Osteocyte (in vitro differentiated cells): ENCODE measurements at regions not wholly inside any gene's neighbourhood (a gene's known extent, or its start where the extent isn't known, plus 50 kb on each side); places are given as distances from the start of the nearest gene placed in this dataset.

ENCODE experiments used
- DNase-seq: peaks from one replicate; pipeline ENCODE4 v3.0.0; 2021; ENCODE audit warnings: mixed read lengths; ENCODE audit not compliant: unreplicated experiment; ENCODE audit errors: extremely low spot score
- H3K27ac Mint-ChIP-seq: one replicate; pipeline ENCODE4 v1.8.0; 2021; ENCODE audit warnings: mild to moderate bottlenecking, mixed read lengths; ENCODE audit not compliant: unreplicated experiment
- H3K27me3 Mint-ChIP-seq: one replicate; pipeline ENCODE4 v1.8.0; 2021; ENCODE audit warnings: mixed read lengths; ENCODE audit not compliant: unreplicated experiment
- H3K36me3 Mint-ChIP-seq: one replicate; pipeline ENCODE4 v1.8.0; 2021; ENCODE audit warnings: mixed read lengths; ENCODE audit not compliant: unreplicated experiment
- H3K4me1 Mint-ChIP-seq: one replicate; pipeline ENCODE4 v1.8.0; 2021; ENCODE audit warnings: mixed read lengths; ENCODE audit not compliant: unreplicated experiment
- H3K4me3 Mint-ChIP-seq: one replicate; pipeline ENCODE4 v1.8.0; 2021; ENCODE audit warnings: mild to moderate bottlenecking, moderate library complexity, mixed read lengths; ENCODE audit not compliant: unreplicated experiment
- H3K9me3 Mint-ChIP-seq: one replicate; pipeline ENCODE4 v1.8.0; 2021; ENCODE audit warnings: mixed read lengths; ENCODE audit not compliant: unreplicated experiment
- CTCF ChIP-seq: fragments of 200-600 bp; sonication (generic); IDR thresholded peaks from 2 replicates; pipeline ENCODE4 v1.5.0; 2021; ENCODE audit warnings: antibody characterized with exemption, mild to moderate bottlenecking, moderate library complexity

DNA sequence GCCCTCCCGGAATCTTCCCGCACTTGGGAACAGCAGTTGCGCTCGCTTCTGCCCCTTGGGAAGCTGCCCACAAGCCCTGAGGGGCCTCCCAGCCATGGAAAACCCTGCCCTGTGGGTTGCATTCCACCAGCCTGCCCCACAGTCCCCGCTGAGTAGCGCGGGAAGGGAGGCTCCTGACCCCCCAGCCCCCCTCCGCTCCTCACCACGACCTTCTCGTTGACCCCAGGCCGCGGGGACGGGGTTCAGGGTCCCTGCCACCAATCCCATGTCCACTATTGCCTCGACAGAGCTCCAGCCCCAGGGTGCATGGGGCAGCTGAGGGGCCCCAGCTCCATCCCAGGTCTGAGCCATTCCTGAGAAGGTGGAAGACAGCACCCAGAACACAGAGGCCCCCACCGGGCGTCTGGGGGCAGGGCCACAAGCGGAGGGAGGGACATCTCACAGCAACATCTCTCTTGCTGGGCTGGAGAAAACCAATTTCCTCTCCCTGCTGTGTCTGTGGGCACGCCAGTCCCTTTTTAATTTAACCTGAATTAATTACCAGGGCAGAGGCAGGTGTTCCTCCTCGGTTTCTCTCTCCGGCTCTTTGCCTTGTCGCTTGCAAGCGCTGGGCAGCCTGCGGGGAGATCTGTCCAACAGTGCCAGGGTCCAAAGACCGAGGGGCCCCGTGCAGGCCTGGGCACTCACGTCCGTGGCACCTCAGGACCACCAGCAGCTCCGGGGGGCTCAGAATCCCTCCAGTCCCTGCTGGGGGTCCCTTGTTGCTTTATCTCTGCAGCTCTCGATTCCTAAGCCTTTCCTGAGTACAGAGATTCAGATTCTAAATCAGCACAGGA, 57.9 kb downstream of the FOXL3 start:
- no peaks in the 10 kb centered on the region for H3K36me3 Mint-ChIP-seq
- H3K9me3 Mint-ChIP-seq, result no peaks in the 10 kb centered on the region
- DNase-seq, result no peak
- no peak overlapping the region for H3K4me3 Mint-ChIP-seq
- H3K27ac Mint-ChIP-seq, result no peak overlapping the region
- no peaks in the 10 kb centered on the region for H3K4me1 Mint-ChIP-seq
- no peaks in the 10 kb centered on the region for H3K27me3 Mint-ChIP-seq
- no peak for TF ChIP-seq CTCF

DNA sequence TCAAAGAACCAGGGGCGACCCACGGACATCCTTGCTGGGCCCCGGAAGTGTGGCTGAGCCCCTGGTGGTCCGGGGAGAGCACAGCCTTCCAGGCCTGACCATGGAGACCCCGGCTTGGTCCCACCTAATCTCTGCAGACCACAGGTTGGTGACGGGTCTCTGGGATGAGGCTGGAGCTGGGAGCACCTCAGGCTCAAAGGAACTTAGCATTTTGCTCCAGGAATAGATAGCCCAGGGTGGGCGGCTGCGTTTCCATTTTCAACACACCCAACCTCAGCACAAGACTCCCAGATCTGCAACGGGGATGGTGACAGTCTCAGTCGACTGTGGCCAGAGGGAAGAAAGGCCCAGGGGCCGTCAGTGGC, 58.5 kb downstream of the FOXL3 start:
- H3K4me1 Mint-ChIP-seq, result no peaks in the 10 kb centered on the region
- no peak overlapping the region for H3K4me3 Mint-ChIP-seq
- H3K27ac Mint-ChIP-seq, result no peak overlapping the region
- H3K27me3 Mint-ChIP-seq, result no peaks in the 10 kb centered on the region
- DNase-seq, result no peak
- H3K9me3 Mint-ChIP-seq, result no peaks in the 10 kb centered on the region
- no peak for TF ChIP-seq CTCF
- no peaks in the 10 kb centered on the region for H3K36me3 Mint-ChIP-seq

DNA sequence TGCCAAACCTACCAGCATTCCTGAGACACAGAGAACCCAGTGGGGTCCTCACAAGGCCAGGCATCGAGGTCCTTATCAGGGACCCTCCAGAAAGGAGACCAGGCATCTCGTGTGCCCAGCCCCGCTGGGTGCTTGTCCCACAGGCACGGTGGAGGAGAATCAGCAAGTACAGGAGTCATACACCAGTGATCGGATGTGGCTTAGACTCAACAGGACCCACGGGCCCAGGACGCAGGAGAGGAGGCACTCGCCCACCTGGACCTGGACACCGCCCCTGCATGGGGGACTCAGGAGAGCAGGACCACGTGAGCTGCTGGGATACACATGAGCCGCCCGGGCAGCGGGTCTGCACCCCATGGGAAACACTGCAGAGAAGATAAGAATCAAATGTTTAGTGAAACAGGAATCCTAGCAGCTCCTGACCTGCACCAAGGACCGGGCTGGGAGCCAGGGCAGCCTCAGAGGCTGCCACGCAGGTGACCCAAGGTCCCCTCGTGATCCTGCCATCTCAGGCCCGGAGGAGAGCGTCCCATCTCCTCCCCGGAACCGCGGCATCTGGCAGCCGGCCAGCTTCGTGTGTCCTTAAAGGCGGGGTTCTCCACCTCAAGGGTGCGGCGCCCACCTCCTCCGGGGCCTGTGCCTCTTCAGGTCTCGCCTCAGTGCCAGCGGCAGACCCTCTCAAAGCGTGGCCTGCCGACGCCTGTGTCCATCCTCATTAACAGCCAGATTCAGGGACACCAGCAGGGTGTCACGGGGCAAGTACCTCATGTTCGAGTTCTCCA, 59.2 kb downstream of the FOXL3 start:
- DNase-seq, result no peak
- no peak overlapping the region for H3K27ac Mint-ChIP-seq
- H3K27me3 Mint-ChIP-seq, result no peaks in the 10 kb centered on the region
- peaks cover 1% of the 10 kb centered on the region for H3K4me1 Mint-ChIP-seq
- TF ChIP-seq CTCF, result no peak
- no peak overlapping the region for H3K4me3 Mint-ChIP-seq
- no peaks in the 10 kb centered on the region for H3K9me3 Mint-ChIP-seq
- H3K36me3 Mint-ChIP-seq, result no peaks in the 10 kb centered on the region

GRCh38 chr7:351256-351655, 61.3 kb downstream of the FOXL3 start:
- H3K9me3 Mint-ChIP-seq, result no peaks in the 10 kb centered on the region
- no peak for DNase-seq
- no peaks in the 10 kb centered on the region for H3K36me3 Mint-ChIP-seq
- H3K27ac Mint-ChIP-seq, result no peak overlapping the region
- H3K4me1 Mint-ChIP-seq, result peaks cover 1% of the 10 kb centered on the region
- no peaks in the 10 kb centered on the region for H3K27me3 Mint-ChIP-seq
- H3K4me3 Mint-ChIP-seq, result no peak overlapping the region
- TF ChIP-seq CTCF, result no peak
